ENCODE measurements at regions not wholly inside any gene's neighbourhood (a gene's known extent, or its start where the extent isn't known, plus 50 kb on each side); places are given as distances from the start of the nearest gene placed in this dataset.

DNA sequence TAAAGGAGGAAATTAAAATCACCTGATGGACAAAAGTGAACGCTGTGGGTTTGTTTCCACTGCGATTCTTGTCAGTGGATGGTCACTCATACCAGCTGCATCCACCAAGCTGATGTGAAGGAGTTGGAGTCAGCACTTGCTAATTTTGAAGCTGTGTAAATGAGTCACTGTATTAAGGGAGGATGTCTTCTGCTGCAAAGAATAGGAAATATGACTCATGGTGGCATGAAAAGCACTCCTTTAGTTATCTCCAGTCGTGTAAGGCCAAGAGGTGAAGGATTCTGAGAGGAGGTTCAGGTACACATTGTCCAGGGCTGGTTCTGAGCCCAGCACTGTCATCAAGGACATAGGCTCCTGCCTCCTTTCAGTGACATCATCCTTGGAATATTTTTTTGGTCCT, 71.7 kb upstream of the SKOR2 start (continued):
- TF ChIP-seq JUNB (IDR thresholded peaks at IDR 0.05; ENCODE audit: unreplicated experiment) (no peak), NANOG (IDR thresholded peaks at IDR 0.05; ENCODE audit: borderline replicate concordance) (no peak), EZH2 (IDR thresholded peaks at IDR 0.05; ENCODE audit: low read depth, unreplicated experiment) (no peak), STAT1 (IDR thresholded peaks at IDR 0.05; ENCODE audit: unreplicated experiment) (no peak), ZNF331 (CRISPR knock-in tag; IDR thresholded peaks at IDR 0.05; ENCODE audit: low read depth) (no peak)
- TF ChIP-seq, protein P1, sequence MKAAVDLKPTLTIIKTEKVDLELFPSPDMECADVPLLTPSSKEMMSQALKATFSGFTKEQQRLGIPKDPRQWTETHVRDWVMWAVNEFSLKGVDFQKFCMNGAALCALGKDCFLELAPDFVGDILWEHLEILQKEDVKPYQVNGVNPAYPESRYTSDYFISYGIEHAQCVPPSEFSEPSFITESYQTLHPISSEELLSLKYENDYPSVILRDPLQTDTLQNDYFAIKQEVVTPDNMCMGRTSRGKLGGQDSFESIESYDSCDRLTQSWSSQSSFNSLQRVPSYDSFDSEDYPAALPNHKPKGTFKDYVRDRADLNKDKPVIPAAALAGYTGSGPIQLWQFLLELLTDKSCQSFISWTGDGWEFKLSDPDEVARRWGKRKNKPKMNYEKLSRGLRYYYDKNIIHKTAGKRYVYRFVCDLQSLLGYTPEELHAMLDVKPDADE (IDR thresholded peaks at IDR 0.05): no peak

- no peak overlapping the region for H3K4me3 ChIP-seq
- H3K27me3 ChIP-seq (ENCODE audit: insufficient read depth): no peaks in the 10 kb centered on the region
Measured at GRCh38 chr18:47321815-47322214, 70.4 kb upstream of the SKOR2 start.

More at GRCh38 chr18:47321815-47322214, 70.4 kb upstream of the SKOR2 start:
- no peaks in the 10 kb centered on the region for H3K9me3 Mint-ChIP-seq
- DNase-seq (ENCODE audit: low spot score) (no peak), ATAC-seq (no peak)
- H3K4me2 ChIP-seq: no peak overlapping the region
- H3F3A ChIP-seq (replicated peaks; ENCODE audit: low read depth): no peaks in the 10 kb centered on the region
- H3K27ac ChIP-seq (ENCODE audit: low read depth): no peak overlapping the region
- H3K4me1 Mint-ChIP-seq: no peaks in the 10 kb centered on the region
- no peaks in the 10 kb centered on the region for H3K4me1 ChIP-seq (ENCODE audit: insufficient read depth)
- H3K4me3 Mint-ChIP-seq: no peak overlapping the region
- no peak overlapping the region for H3K27ac Mint-ChIP-seq
- no peak overlapping the region for H2AFZ ChIP-seq
- no peaks in the 10 kb centered on the region for H3K79me2 ChIP-seq (replicated peaks; ENCODE audit: insufficient read depth)
- H3K9me2 ChIP-seq (ENCODE audit: insufficient read depth): no peaks in the 10 kb centered on the region; the same call in 1 of the 2 replicates
- TF ChIP-seq, protein P1 (IDR thresholded peaks at IDR 0.05): no peak
- TF ChIP-seq CTCF (conservative IDR thresholded peaks at IDR 0.05; ENCODE audit: low read depth in 2 of 2) (no peak), CREB1 (CRISPR knock-in tag; IDR thresholded peaks at IDR 0.05; ENCODE audit: low read depth) (no peak), REST (IDR thresholded peaks at IDR 0.05; ENCODE audit: unreplicated experiment) (no peak), EZH2 (IDR thresholded peaks at IDR 0.05; ENCODE audit: low read depth, unreplicated experiment) (no peak)
- H4K20me1 ChIP-seq (replicated peaks; ENCODE audit: insufficient read depth): no peaks in the 10 kb centered on the region
- H3K27me3 Mint-ChIP-seq (ENCODE audit: insufficient read depth, low read depth, poor library complexity): peaks cover 4% of the 10 kb centered on the region
- H3K36me3 Mint-ChIP-seq (ENCODE audit: low read depth): no peaks in the 10 kb centered on the region
- H3K36me3 ChIP-seq (ENCODE audit: insufficient read depth): no peaks in the 10 kb centered on the region
